ENCODE measurements at regions not wholly inside any gene's neighbourhood (a gene's known extent, or its start where the extent isn't known, plus 50 kb on each side); places are given as distances from the start of the nearest gene placed in this dataset.

- Mint-ChIP-seq H3K4me3 (no peak overlapping the region), H3K36me3 (ENCODE audit: low read depth) (no peaks in the 10 kb centered on the region), H3K27ac (no peak overlapping the region), H3K27me3 (ENCODE audit: low read depth) (no peaks in the 10 kb centered on the region), H3K9me3 (peaks cover 2% of the 10 kb centered on the region), H3K4me1 (ENCODE audit: low read depth) (no peaks in the 10 kb centered on the region)
- DNase-seq, result no peak
- CTCF ChIA-PET, result no interaction called here
- intact Hi-C loops (cut with micrococcal nuclease), result no loop called here
Observed at GRCh38 chr4:127174201-127174600, 458.6 kb upstream of the INTU start.

DNA sequence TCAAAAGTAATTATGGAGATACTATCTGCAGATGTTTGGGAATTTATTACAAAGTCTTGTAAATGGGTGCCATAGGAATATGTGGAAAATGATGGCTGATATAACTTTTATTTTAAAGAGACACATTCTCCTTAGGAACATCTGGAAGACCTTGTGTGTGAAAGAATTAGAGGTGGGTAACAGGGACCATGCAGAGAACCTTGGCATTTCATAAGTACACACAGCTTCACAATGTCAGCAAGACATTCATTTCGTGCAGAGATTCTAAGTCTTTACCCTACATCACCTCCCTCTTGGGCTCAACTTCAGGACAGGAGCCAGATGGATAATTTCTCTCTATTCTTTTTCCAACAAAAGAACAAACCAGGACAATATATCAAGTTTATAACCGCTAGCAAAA is 458.1 kb upstream of the INTU start:
- DNase-seq, result no peak
- no peak overlapping the region for H3K4me3 Mint-ChIP-seq
- H3K4me1 Mint-ChIP-seq (ENCODE audit: low read depth), result no peaks in the 10 kb centered on the region
- intact Hi-C loops (cut with micrococcal nuclease), result no loop called here
- H3K27me3 Mint-ChIP-seq (ENCODE audit: low read depth), result no peaks in the 10 kb centered on the region
- H3K36me3 Mint-ChIP-seq (ENCODE audit: low read depth), result no peaks in the 10 kb centered on the region
- no peak overlapping the region for H3K27ac Mint-ChIP-seq
- CTCF ChIA-PET, result no interaction called here
- H3K9me3 Mint-ChIP-seq, result peaks cover 2% of the 10 kb centered on the region

DNA sequence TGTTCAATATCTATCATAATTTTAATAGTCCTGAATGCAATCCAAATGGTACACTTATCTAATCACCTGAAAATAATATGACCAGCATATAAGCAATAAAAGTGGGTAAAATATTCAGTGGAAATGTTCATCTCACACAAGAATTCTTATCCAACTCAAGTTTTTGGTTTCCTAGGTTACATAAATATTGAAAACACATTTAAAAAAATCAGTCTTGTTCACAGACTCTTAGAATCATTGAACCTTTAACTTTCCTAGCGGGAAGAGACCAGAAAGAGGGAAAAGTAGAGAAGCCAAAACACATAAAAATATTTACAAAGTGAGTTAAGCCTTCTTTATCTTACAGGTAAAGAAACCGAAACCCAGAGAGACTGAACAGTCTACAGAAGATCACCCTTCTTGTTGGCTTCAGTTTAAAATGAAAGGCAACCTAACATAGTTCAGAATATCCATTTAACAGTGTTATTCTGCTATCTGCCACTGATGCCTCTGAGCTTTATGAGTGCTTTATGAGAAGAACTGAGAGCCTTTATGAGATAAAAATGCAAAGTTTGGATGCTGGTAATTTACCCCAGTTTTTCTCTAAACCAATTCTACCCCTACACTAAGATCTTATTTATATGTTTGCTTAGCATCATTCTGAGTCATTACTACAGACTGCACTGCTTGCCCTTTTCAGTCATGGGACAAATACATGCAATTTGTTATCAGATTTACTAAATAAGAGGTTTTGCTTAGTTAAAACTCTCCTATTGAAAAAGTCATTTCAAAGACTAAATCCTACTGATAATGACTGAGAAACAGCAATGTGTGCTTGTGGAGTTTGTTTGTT is 453.3 kb upstream of the INTU start:
- Mint-ChIP-seq H3K4me3 (no peak overlapping the region), H3K27me3 (ENCODE audit: low read depth) (no peaks in the 10 kb centered on the region), H3K9me3 (peaks cover 8% of the 10 kb centered on the region), H3K4me1 (ENCODE audit: low read depth) (no peaks in the 10 kb centered on the region), H3K36me3 (ENCODE audit: low read depth) (peaks cover 2% of the 10 kb centered on the region), H3K27ac (no peak overlapping the region)
- intact Hi-C loops (cut with micrococcal nuclease), result no loop called here
- CTCF ChIA-PET, result no interaction called here
- no peak for DNase-seq

DNA sequence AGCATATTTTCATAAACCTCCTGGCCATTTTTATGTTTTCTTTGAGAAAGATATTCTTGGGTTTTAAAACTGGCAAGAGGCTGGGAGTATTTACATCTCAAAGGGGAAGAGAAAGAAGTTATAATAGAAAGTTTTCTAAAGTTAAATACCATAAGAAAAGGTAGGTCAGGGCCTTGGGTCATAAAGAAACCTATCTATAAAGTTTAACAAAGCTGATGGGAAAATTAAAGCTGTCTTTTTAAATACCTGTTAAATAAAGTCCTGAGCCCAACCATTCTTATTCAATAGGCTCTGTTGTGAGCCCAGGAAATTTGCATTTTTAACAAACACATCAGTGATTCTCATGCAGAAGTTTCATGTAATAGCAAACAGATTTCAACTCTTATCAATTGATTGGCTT is 451.8 kb upstream of the INTU start:
- Mint-ChIP-seq H3K27me3 (ENCODE audit: low read depth) (no peaks in the 10 kb centered on the region), H3K27ac (no peak overlapping the region), H3K4me1 (ENCODE audit: low read depth) (no peaks in the 10 kb centered on the region), H3K36me3 (ENCODE audit: low read depth) (peaks cover 2% of the 10 kb centered on the region), H3K9me3 (peaks cover 12% of the 10 kb centered on the region), H3K4me3 (no peak overlapping the region)
- no peak for DNase-seq
- intact Hi-C loops (cut with micrococcal nuclease), result no loop called here
- CTCF ChIA-PET, result no interaction called here

DNA sequence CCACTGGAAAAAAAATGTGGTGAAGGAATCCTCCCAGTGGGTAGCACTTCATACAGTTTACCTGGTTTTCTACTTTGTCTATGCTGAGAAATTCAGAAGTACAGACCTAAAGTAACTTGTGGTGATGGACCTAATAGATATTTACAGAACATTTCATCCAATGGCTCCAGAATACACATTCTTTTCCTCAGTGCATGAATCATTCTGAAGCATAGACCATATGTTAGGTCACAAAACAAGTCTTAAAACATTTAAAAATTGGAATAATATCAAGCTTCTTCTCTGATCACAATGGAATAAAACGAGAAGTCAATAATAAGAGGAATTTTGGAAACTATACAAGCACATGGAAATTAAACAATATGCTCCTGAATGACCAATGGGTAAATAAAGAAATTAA is 450.1 kb upstream of the INTU start:
- H3K36me3 Mint-ChIP-seq (ENCODE audit: low read depth), result peaks cover 2% of the 10 kb centered on the region
- H3K4me3 Mint-ChIP-seq, result no peak overlapping the region
- intact Hi-C loops (cut with micrococcal nuclease), result no loop called here
- no peaks in the 10 kb centered on the region for H3K27me3 Mint-ChIP-seq (ENCODE audit: low read depth)
- CTCF ChIA-PET, result no interaction called here
- peaks cover 12% of the 10 kb centered on the region for H3K9me3 Mint-ChIP-seq
- no peak for DNase-seq
- H3K27ac Mint-ChIP-seq, result no peak overlapping the region
- no peaks in the 10 kb centered on the region for H3K4me1 Mint-ChIP-seq (ENCODE audit: low read depth)

GRCh38 chr4:127188847-127189246 is 443.9 kb upstream of the INTU start:
- CTCF ChIA-PET, result no interaction called here
- H3K4me3 Mint-ChIP-seq, result no peak overlapping the region

GRCh38 chr4:127194281-127194680 is 438.5 kb upstream of the INTU start:
- intact Hi-C loops (cut with micrococcal nuclease), result no loop called here
- no peaks in the 10 kb centered on the region for H3K27me3 Mint-ChIP-seq (ENCODE audit: low read depth)
- no peaks in the 10 kb centered on the region for H3K36me3 Mint-ChIP-seq (ENCODE audit: low read depth)
- H3K4me3 Mint-ChIP-seq, result no peak overlapping the region
- no peak for DNase-seq
- peaks cover 1% of the 10 kb centered on the region for H3K9me3 Mint-ChIP-seq
- H3K4me1 Mint-ChIP-seq (ENCODE audit: low read depth), result no peaks in the 10 kb centered on the region
- CTCF ChIA-PET, result no interaction called here
- no peak overlapping the region for H3K27ac Mint-ChIP-seq

More at GRCh38 chr4:127188847-127189246, 443.9 kb upstream of the INTU start:
- no peaks in the 10 kb centered on the region for H3K27me3 Mint-ChIP-seq (ENCODE audit: low read depth)
- intact Hi-C loops (cut with micrococcal nuclease), result no loop called here
- DNase-seq, result no peak
- H3K36me3 Mint-ChIP-seq (ENCODE audit: low read depth), result peaks cover 2% of the 10 kb centered on the region
- no peak overlapping the region for H3K27ac Mint-ChIP-seq
- H3K9me3 Mint-ChIP-seq, result peaks cover 7% of the 10 kb centered on the region
- H3K4me1 Mint-ChIP-seq (ENCODE audit: low read depth), result no peaks in the 10 kb centered on the region

- H3K27ac Mint-ChIP-seq, result no peak overlapping the region
- no peak overlapping the region for H3K4me3 Mint-ChIP-seq
Observed at GRCh38 chr4:127196655-127197352, 436.0 kb upstream of the INTU start.

DNA sequence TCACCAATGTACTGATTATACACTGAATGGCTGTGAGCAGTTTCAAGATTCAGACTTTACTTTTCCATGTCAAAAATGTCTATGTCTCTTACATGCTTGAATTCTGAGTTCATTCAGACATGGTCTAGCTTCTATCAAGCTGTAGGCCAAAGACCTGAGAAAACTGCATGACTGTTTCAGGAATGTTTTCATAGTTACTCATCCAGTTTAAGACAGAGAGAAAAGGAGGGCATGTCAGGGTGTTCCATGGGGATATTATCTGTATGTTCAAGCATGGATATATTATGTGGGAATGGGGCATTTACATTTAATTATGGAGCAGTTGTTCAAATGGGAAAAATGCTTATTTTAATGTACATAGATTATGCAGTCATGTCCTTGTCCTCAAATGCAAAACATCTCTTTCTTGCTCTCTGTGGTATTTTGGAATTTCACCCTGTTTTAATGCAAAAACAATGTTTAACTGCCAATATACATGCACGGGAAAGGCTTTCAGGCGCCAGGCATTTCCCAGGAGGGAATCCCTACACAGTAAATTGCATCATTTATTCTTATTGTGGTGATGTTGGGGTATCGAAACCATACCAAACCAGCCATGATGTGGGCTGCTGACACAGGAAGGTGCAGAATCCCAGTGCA is 429.1 kb upstream of the INTU start:
- no peaks in the 10 kb centered on the region for H3K4me1 Mint-ChIP-seq (ENCODE audit: low read depth)
- DNase-seq, result no peak
- H3K27ac Mint-ChIP-seq, result no peak overlapping the region
- H3K27me3 Mint-ChIP-seq (ENCODE audit: low read depth), result no peaks in the 10 kb centered on the region
- no peaks in the 10 kb centered on the region for H3K36me3 Mint-ChIP-seq (ENCODE audit: low read depth)
- intact Hi-C loops (cut with micrococcal nuclease), result no loop called here
- H3K9me3 Mint-ChIP-seq, result peaks cover 6% of the 10 kb centered on the region
- H3K4me3 Mint-ChIP-seq, result no peak overlapping the region
- CTCF ChIA-PET, result no interaction called here

More at GRCh38 chr4:127196655-127197352, 436.0 kb upstream of the INTU start:
- Mint-ChIP-seq H3K9me3 (peaks cover 3% of the 10 kb centered on the region), H3K36me3 (ENCODE audit: low read depth) (no peaks in the 10 kb centered on the region), H3K4me1 (ENCODE audit: low read depth) (no peaks in the 10 kb centered on the region), H3K27me3 (ENCODE audit: low read depth) (no peaks in the 10 kb centered on the region)
- intact Hi-C loops (cut with micrococcal nuclease), result no loop called here
- DNase-seq, result no peak
- CTCF ChIA-PET, result no interaction called here

GRCh38 chr4:127204322-127204721 is 428.4 kb upstream of the INTU start:
- Mint-ChIP-seq H3K27ac (no peak overlapping the region), H3K27me3 (ENCODE audit: low read depth) (no peaks in the 10 kb centered on the region), H3K36me3 (ENCODE audit: low read depth) (no peaks in the 10 kb centered on the region), H3K9me3 (peaks cover 6% of the 10 kb centered on the region), H3K4me3 (no peak overlapping the region), H3K4me1 (ENCODE audit: low read depth) (no peaks in the 10 kb centered on the region)
- intact Hi-C loops (cut with micrococcal nuclease), result no loop called here
- DNase-seq, result no peak
- CTCF ChIA-PET, result no interaction called here

DNA sequence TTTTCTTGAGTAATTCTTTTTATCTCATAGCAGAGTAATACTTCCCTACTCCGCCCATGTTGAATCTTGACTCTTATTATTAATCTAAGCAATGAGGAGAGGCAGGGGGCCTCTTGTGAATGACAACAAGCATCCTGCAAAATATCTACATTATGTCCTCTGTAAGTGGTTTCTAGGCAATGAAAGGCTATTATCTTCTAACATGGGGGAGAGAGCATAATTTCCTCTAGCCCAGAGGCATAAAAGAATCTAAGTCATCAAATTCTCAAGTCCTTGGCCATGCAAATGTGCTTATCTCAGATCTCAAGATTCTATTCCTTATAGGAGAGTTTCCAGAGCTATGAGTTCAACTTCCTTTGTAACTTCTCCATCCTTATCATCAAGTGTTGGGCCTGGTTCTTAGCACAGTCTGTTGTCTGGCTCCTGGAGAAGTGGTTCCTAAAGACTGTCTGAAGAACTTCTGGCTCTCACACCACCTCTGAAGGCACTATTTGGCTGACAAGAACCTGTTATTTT is 423.1 kb upstream of the INTU start:
- no peak for DNase-seq
- Mint-ChIP-seq H3K4me1 (ENCODE audit: low read depth) (no peaks in the 10 kb centered on the region), H3K27me3 (ENCODE audit: low read depth) (no peaks in the 10 kb centered on the region), H3K27ac (no peak overlapping the region), H3K4me3 (no peak overlapping the region), H3K36me3 (ENCODE audit: low read depth) (no peaks in the 10 kb centered on the region), H3K9me3 (no peaks in the 10 kb centered on the region)
- CTCF ChIA-PET, result no interaction called here
- intact Hi-C loops (cut with micrococcal nuclease), result no loop called here

GRCh38 chr4:127210893-127211649 is 421.7 kb upstream of the INTU start:
- intact Hi-C loops (cut with micrococcal nuclease), result no loop called here

More at GRCh38 chr4:127210893-127211649, 421.7 kb upstream of the INTU start:
- no peaks in the 10 kb centered on the region for H3K27me3 Mint-ChIP-seq (ENCODE audit: low read depth)
- no peak overlapping the region for H3K27ac Mint-ChIP-seq
- H3K4me3 Mint-ChIP-seq, result no peak overlapping the region
- H3K4me1 Mint-ChIP-seq (ENCODE audit: low read depth), result no peaks in the 10 kb centered on the region
- no peak for DNase-seq
- H3K36me3 Mint-ChIP-seq (ENCODE audit: low read depth), result no peaks in the 10 kb centered on the region
- H3K9me3 Mint-ChIP-seq, result no peaks in the 10 kb centered on the region
- CTCF ChIA-PET, result interaction anchor here (0.8 kb wide), 1 partner anchor 21 kb away, joined by 3 read pairs; no protein-coding TSS in a partner anchor
